Prostate gland (tissue), 2 donors: ENCODE measurements at regions not wholly inside any gene's neighbourhood (a gene's known extent, or its start where the extent isn't known, plus 50 kb on each side); places are given as distances from the start of the nearest gene placed in this dataset.

Experiments
- DNase-seq: peaks from one replicate; pipeline ENCODE4 v3.0.0-alpha.2; 2019; ENCODE audit warnings: low spot score
- H3K27ac ChIP-seq, 2 donors: fragments of 200-600 bp; sonication (generic); 2 replicates each; pipeline ENCODE4 v1.5.1; 2017 to 2019
- H3K27me3 ChIP-seq: fragments of 200-600 bp; sonication (generic); replicated peaks from 2 replicates; pipeline ENCODE4 v1.5.1; 2019; ENCODE audit not compliant: insufficient read depth
- H3K36me3 ChIP-seq, 2 donors: fragments of 200-600 bp; sonication (generic); 1 replicate in 1 of 2; 2 replicates in 1 of 2; pipeline versions ENCODE4 v1.5.1 to v1.8.1; 2017 to 2019
- H3K4me1 ChIP-seq: fragments of 200-600 bp; sonication (generic); replicated peaks from 2 replicates; pipeline ENCODE4 v1.5.1; 2019
- H3K4me3 ChIP-seq, 2 donors: fragments of 200-600 bp; sonication (generic); 2 replicates each; pipeline ENCODE4 v1.5.1; 2017 to 2019
- H3K9me3 ChIP-seq: fragments of 200-600 bp; sonication (generic); 2 replicates; pipeline ENCODE4 v1.5.1; 2017
- CTCF ChIP-seq, 4 experiments: fragments of 200-600 bp in 2 of 4; fragments of 450-650 bp in 2 of 4; sonication (generic) in 2 of 4; IDR thresholded peaks; 1 replicate in 3 of 4; 2 replicates in 1 of 4; pipeline ENCODE4 v1.5.1; 2016 to 2019; ENCODE audit warnings: antibody characterized with exemption in 4 of 4, mild to moderate bottlenecking in 2 of 4, moderate library complexity in 2 of 4
- POLR2A ChIP-seq: fragments of 450-650 bp; IDR thresholded peaks from one replicate; pipeline ENCODE4 v1.6.1; 2016; ENCODE audit warnings: antibody characterized with exemption, mild to moderate bottlenecking
- POLR2AphosphoS5 ChIP-seq: sonication (generic); formaldehyde crosslinking; IDR thresholded peaks from one replicate; pipeline ENCODE4 v1.6.1; 2017; ENCODE audit warnings: antibody characterized with exemption
- WGBS: methylation state at CpG from one replicate; pipeline ENCODE4 v1.1.5; 2018; 5-methylcytosine and 5-hydroxymethylcytosine counted together
- intact Hi-C: fragments of 100-400 bp; cut with DNase I; formaldehyde crosslinking; loops from one replicate; pipeline ENCODE4 v1.14.2; 2022

GRCh38 chr11:92911478-92911877 lies 58.0 kb upstream of the MTNR1B start:
- Histone ChIP-seq H3K9me3 (no peaks in the 10 kb centered on the region), H3K27ac (no peak overlapping the region), H3K27me3 (no peaks in the 10 kb centered on the region), H3K36me3 (no peaks in the 10 kb centered on the region), H3K4me3 (no peak overlapping the region), H3K4me1 (no peaks in the 10 kb centered on the region)
- WGBS: 33% methylated on average over 2 of the region's 2 CpGs
- intact Hi-C loops: no loop called here
- DNase-seq: no peak
- TF ChIP-seq CTCF (IDR thresholded peaks at IDR 0.05): no peak

GRCh38 chr11:92915551-92915950 lies 53.9 kb upstream of the MTNR1B start:
- DNase-seq: no peak
- no peaks in the 10 kb centered on the region for H3K27me3 ChIP-seq
- no peak overlapping the region for H3K4me3 ChIP-seq
- TF ChIP-seq CTCF (IDR thresholded peaks at IDR 0.05): no peak
- TF ChIP-seq POLR2A: no peak
- no peak for TF ChIP-seq POLR2AphosphoS5
- no peaks in the 10 kb centered on the region for H3K9me3 ChIP-seq
- no peaks in the 10 kb centered on the region for H3K36me3 ChIP-seq
- no peaks in the 10 kb centered on the region for H3K4me1 ChIP-seq
- WGBS: 98% methylated on average over 39 of the region's 39 CpGs
- intact Hi-C loops: no loop called here
- no peak overlapping the region for H3K27ac ChIP-seq

- Histone ChIP-seq H3K27ac (no peak overlapping the region), H3K4me1 (no peaks in the 10 kb centered on the region), H3K27me3 (no peaks in the 10 kb centered on the region), H3K9me3 (no peaks in the 10 kb centered on the region), H3K36me3 (no peaks in the 10 kb centered on the region), H3K4me3 (no peak overlapping the region)
- WGBS: 66% methylated on average over 4 of the region's 4 CpGs
- TF ChIP-seq POLR2A: no peak
- DNase-seq: no peak
- intact Hi-C loops: no loop called here
Measured at GRCh38 chr11:92916299-92916698, 53.2 kb upstream of the MTNR1B start.

GRCh38 chr11:92917927-92918326 lies 51.5 kb upstream of the MTNR1B start:
- no peaks in the 10 kb centered on the region for H3K36me3 ChIP-seq
- TF ChIP-seq CTCF (IDR thresholded peaks at IDR 0.05) (no peak), POLR2AphosphoS5 (no peak), POLR2A (no peak)
- H3K9me3 ChIP-seq: no peaks in the 10 kb centered on the region
- H3K4me3 ChIP-seq: no peak overlapping the region
- no peaks in the 10 kb centered on the region for H3K27me3 ChIP-seq
- intact Hi-C loops: no loop called here
- no peak for DNase-seq
- WGBS: 95% methylated on average over 1 of the region's 1 CpG
- H3K4me1 ChIP-seq: no peaks in the 10 kb centered on the region
- no peak overlapping the region for H3K27ac ChIP-seq

GRCh38 chr11:92919048-92919447 lies 50.4 kb upstream of the MTNR1B start:
- Histone ChIP-seq H3K27ac (no peak overlapping the region), H3K27me3 (no peaks in the 10 kb centered on the region), H3K9me3 (no peaks in the 10 kb centered on the region), H3K36me3 (no peaks in the 10 kb centered on the region), H3K4me1 (no peaks in the 10 kb centered on the region), H3K4me3 (no peak overlapping the region)
- DNase-seq: no peak
- intact Hi-C loops: no loop called here
- TF ChIP-seq POLR2A (no peak), POLR2AphosphoS5 (no peak), CTCF (IDR thresholded peaks at IDR 0.05) (no peak)
